IgD-negative memory B cell (primary cell): ENCODE measurements at regions not wholly inside any gene's neighbourhood (a gene's known extent, or its start where the extent isn't known, plus 50 kb on each side); places are given as distances from the start of the nearest gene placed in this dataset.
A peak's percentile ranks its signal among the peaks of the same experiment; 100 is the strongest.

Experiments
- H3K27ac Mint-ChIP-seq, 3 donors: one replicate each; pipeline ENCODE4 v1.8.0; 2020 to 2022; ENCODE audit warnings: mild to moderate bottlenecking in 3 of 3, mixed read lengths in 3 of 3, moderate library complexity in 1 of 3
- H3K27me3 Mint-ChIP-seq: one replicate; pipeline ENCODE4 v1.8.0; 2021; ENCODE audit warnings: mixed read lengths
- H3K36me3 Mint-ChIP-seq: one replicate; pipeline ENCODE4 v1.8.0; 2020; ENCODE audit warnings: mild to moderate bottlenecking, mixed read lengths
- H3K4me1 Mint-ChIP-seq, 3 donors: one replicate each; pipeline ENCODE4 v1.8.0; 2020 to 2022; ENCODE audit warnings: mixed read lengths in 3 of 3, mild to moderate bottlenecking in 1 of 3
- H3K4me3 Mint-ChIP-seq, 4 donors: one replicate each; pipeline ENCODE4 v1.8.0; 2020 to 2022; ENCODE audit warnings: mild to moderate bottlenecking in 4 of 4, mixed read lengths in 4 of 4, moderate library complexity in 3 of 4
- H3K9me3 Mint-ChIP-seq, 3 donors: one replicate each; pipeline ENCODE4 v1.8.0; 2020 to 2021; ENCODE audit warnings: mixed read lengths in 3 of 3, mild to moderate bottlenecking in 1 of 3

GRCh38 chr4:38539501-38539900, 124.5 kb upstream of the KLF3 start:
- no peak overlapping the region for H3K4me3 Mint-ChIP-seq
- H3K9me3 Mint-ChIP-seq, result no peaks in the 10 kb centered on the region
- peaks cover 2% of the 10 kb centered on the region for H3K36me3 Mint-ChIP-seq
- no peak overlapping the region for H3K27ac Mint-ChIP-seq
- H3K4me1 Mint-ChIP-seq, result no peaks in the 10 kb centered on the region
- H3K27me3 Mint-ChIP-seq, result peaks cover 11% of the 10 kb centered on the region

- H3K27me3 Mint-ChIP-seq, result peaks cover 4% of the 10 kb centered on the region
- H3K27ac Mint-ChIP-seq, result no peak overlapping the region
- H3K36me3 Mint-ChIP-seq, result no peaks in the 10 kb centered on the region
- no peaks in the 10 kb centered on the region for H3K4me1 Mint-ChIP-seq
- H3K4me3 Mint-ChIP-seq, result no peak overlapping the region
- H3K9me3 Mint-ChIP-seq, result peaks cover 0 to 4% (median 0%) of the 10 kb centered on the region in 3 donors
Observed at GRCh38 chr4:38547052-38547451, 116.9 kb upstream of the KLF3 start.

GRCh38 chr4:38548256-38548655, 115.7 kb upstream of the KLF3 start:
- no peak overlapping the region for H3K4me3 Mint-ChIP-seq
- no peaks in the 10 kb centered on the region for H3K36me3 Mint-ChIP-seq
- peaks cover 4% of the 10 kb centered on the region for H3K27me3 Mint-ChIP-seq
- peaks cover 0 to 4% (median 0%) of the 10 kb centered on the region in 3 donors for H3K9me3 Mint-ChIP-seq
- H3K4me1 Mint-ChIP-seq, result peaks cover 0 to 1% (median 0%) of the 10 kb centered on the region in 3 donors
- H3K27ac Mint-ChIP-seq, result no peak overlapping the region

GRCh38 chr4:38559374-38559773, 104.6 kb upstream of the KLF3 start:
- H3K27ac Mint-ChIP-seq, result no peak overlapping the region
- H3K4me3 Mint-ChIP-seq, result no peak overlapping the region
- peaks cover 0 to 5% (median 1%) of the 10 kb centered on the region in 3 donors for H3K4me1 Mint-ChIP-seq
- no peaks in the 10 kb centered on the region for H3K36me3 Mint-ChIP-seq
- H3K9me3 Mint-ChIP-seq, result peaks cover 0 to 15% (median 6%) of the 10 kb centered on the region in 3 donors
- no peaks in the 10 kb centered on the region for H3K27me3 Mint-ChIP-seq

- H3K4me3 Mint-ChIP-seq, result no peak overlapping the region
- peaks cover 0 to 7% (median 4%) of the 10 kb centered on the region in 3 donors for H3K9me3 Mint-ChIP-seq
- H3K4me1 Mint-ChIP-seq, result peaks cover 0 to 5% (median 1%) of the 10 kb centered on the region in 3 donors
- H3K27me3 Mint-ChIP-seq, result no peaks in the 10 kb centered on the region
- no peaks in the 10 kb centered on the region for H3K36me3 Mint-ChIP-seq
- no peak overlapping the region for H3K27ac Mint-ChIP-seq
Observed at GRCh38 chr4:38560340-38560739, 103.7 kb upstream of the KLF3 start.

- Mint-ChIP-seq H3K9me3 (peaks cover 0 to 3% (median 1%) of the 10 kb centered on the region in 3 donors), H3K4me1 (peaks cover 0 to 5% (median 1%) of the 10 kb centered on the region in 3 donors), H3K27me3 (no peaks in the 10 kb centered on the region), H3K4me3 (no peak overlapping the region), H3K27ac (no peak overlapping the region), H3K36me3 (no peaks in the 10 kb centered on the region)
Observed at GRCh38 chr4:38560768-38561558, 103.0 kb upstream of the KLF3 start.

GRCh38 chr4:38562751-38563198, 101.2 kb upstream of the KLF3 start:
- Mint-ChIP-seq H3K27me3 (peaks cover 2% of the 10 kb centered on the region), H3K27ac (no peak overlapping the region), H3K36me3 (no peaks in the 10 kb centered on the region), H3K4me3 (no peak overlapping the region), H3K4me1 (peaks cover 0 to 5% (median 1%) of the 10 kb centered on the region in 3 donors), H3K9me3 (peaks cover 0 to 1% (median 0%) of the 10 kb centered on the region in 3 donors)

GRCh38 chr4:38563707-38564495, 100.1 kb upstream of the KLF3 start:
- Mint-ChIP-seq H3K36me3 (no peaks in the 10 kb centered on the region), H3K9me3 (peaks cover 0 to 1% (median 0%) of the 10 kb centered on the region in 3 donors), H3K4me3 (peak overlapping the region in 1 of 4 donors; percentile 53), H3K4me1 (peaks cover 0 to 5% (median 1%) of the 10 kb centered on the region in 3 donors), H3K27ac (no peak overlapping the region), H3K27me3 (peaks cover 2% of the 10 kb centered on the region)

GRCh38 chr4:38565271-38566199, 98.5 kb upstream of the KLF3 start:
- H3K4me1 Mint-ChIP-seq, result peaks cover 0 to 5% (median 1%) of the 10 kb centered on the region in 3 donors
- no peak overlapping the region for H3K27ac Mint-ChIP-seq
- peaks cover 2% of the 10 kb centered on the region for H3K27me3 Mint-ChIP-seq
- no peak overlapping the region for H3K4me3 Mint-ChIP-seq
- H3K36me3 Mint-ChIP-seq, result no peaks in the 10 kb centered on the region
- H3K9me3 Mint-ChIP-seq, result peaks cover 0 to 1% (median 0%) of the 10 kb centered on the region in 3 donors

GRCh38 chr4:38566806-38567398, 97.1 kb upstream of the KLF3 start:
- H3K4me3 Mint-ChIP-seq, result no peak overlapping the region
- peaks cover 4% of the 10 kb centered on the region for H3K27me3 Mint-ChIP-seq
- peaks cover 0 to 3% (median under 1%) of the 10 kb centered on the region in 3 donors for H3K4me1 Mint-ChIP-seq
- H3K27ac Mint-ChIP-seq, result no peak overlapping the region
- H3K36me3 Mint-ChIP-seq, result no peaks in the 10 kb centered on the region
- H3K9me3 Mint-ChIP-seq, result peaks cover 0 to 1% (median 0%) of the 10 kb centered on the region in 3 donors

GRCh38 chr4:38567457-38567856, 96.5 kb upstream of the KLF3 start:
- peaks cover 0 to 1% (median 0%) of the 10 kb centered on the region in 3 donors for H3K9me3 Mint-ChIP-seq
- no peaks in the 10 kb centered on the region for H3K36me3 Mint-ChIP-seq
- no peak overlapping the region for H3K27ac Mint-ChIP-seq
- peaks cover 0 to 3% (median 0%) of the 10 kb centered on the region in 3 donors for H3K4me1 Mint-ChIP-seq
- H3K4me3 Mint-ChIP-seq, result no peak overlapping the region
- peaks cover 4% of the 10 kb centered on the region for H3K27me3 Mint-ChIP-seq

GRCh38 chr4:38568768-38569167, 95.2 kb upstream of the KLF3 start:
- Mint-ChIP-seq H3K4me3 (no peak overlapping the region), H3K36me3 (no peaks in the 10 kb centered on the region), H3K27me3 (peaks cover 4% of the 10 kb centered on the region), H3K4me1 (no peaks in the 10 kb centered on the region), H3K27ac (no peak overlapping the region), H3K9me3 (peaks cover 0 to 1% (median 0%) of the 10 kb centered on the region in 3 donors)

GRCh38 chr4:38570647-38571276, 93.2 kb upstream of the KLF3 start:
- Mint-ChIP-seq H3K36me3 (no peaks in the 10 kb centered on the region), H3K4me1 (no peaks in the 10 kb centered on the region), H3K27me3 (peaks cover 9% of the 10 kb centered on the region), H3K9me3 (peaks cover 0 to 1% (median 0%) of the 10 kb centered on the region in 3 donors), H3K27ac (no peak overlapping the region), H3K4me3 (no peak overlapping the region)

- Mint-ChIP-seq H3K36me3 (no peaks in the 10 kb centered on the region), H3K4me1 (no peaks in the 10 kb centered on the region), H3K9me3 (no peaks in the 10 kb centered on the region), H3K4me3 (no peak overlapping the region), H3K27ac (no peak overlapping the region), H3K27me3 (peaks cover 7% of the 10 kb centered on the region)
Observed at GRCh38 chr4:38572793-38573192, 91.2 kb upstream of the KLF3 start.
